Ramos (cell line): ENCODE measurements at regions not wholly inside any gene's neighbourhood (a gene's known extent, or its start where the extent isn't known, plus 50 kb on each side); places are given as distances from the start of the nearest gene placed in this dataset.

Experiments used
- in situ Hi-C: fragments of 300-500 bp; cut with MboI; formaldehyde crosslinking; loops from one replicate; pipeline ENCODE4 v1.14.3; 2022; ENCODE audit warnings: low sequenced_read_pairs; ENCODE audit not compliant: unreplicated experiment

DNA sequence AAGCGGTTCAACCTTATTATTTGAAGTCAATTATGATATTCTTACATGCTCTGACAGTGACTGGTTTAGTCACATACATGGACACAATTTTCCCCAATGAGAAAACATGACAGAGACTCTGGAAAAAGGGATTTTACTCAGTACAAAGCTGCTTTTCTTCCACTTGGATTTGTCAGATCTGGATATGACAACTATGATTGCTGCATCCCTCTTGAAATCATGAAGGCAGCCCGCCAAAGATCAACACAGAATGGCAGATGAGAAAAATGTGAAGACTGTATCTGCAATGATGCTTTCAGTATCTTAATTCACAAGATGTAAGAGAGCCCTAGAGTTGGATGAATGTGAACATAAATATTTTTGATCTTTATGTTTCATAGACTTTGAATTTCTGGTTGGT lies 439.6 kb downstream of the CDH8 start:
- in situ Hi-C loops = no loop called here

DNA sequence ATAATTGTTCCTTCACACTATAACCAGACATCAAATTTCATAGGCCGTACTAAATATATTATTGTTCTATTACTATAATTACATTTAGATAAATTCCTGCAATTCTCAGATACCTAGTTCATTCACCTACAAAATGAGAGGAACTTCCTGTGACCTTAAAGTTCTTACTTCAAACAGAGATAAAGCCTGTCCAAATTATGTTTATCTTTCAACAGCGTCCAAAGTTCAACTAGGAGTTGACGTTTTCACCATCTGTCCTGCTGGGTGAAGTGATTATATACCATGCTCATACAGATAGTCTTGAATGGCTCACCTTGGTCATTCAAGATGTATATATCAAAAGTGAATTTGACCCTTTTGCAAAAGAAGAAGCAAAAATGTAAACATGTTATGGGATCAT lies 440.6 kb downstream of the CDH8 start:
- in situ Hi-C loops = no loop called here

DNA sequence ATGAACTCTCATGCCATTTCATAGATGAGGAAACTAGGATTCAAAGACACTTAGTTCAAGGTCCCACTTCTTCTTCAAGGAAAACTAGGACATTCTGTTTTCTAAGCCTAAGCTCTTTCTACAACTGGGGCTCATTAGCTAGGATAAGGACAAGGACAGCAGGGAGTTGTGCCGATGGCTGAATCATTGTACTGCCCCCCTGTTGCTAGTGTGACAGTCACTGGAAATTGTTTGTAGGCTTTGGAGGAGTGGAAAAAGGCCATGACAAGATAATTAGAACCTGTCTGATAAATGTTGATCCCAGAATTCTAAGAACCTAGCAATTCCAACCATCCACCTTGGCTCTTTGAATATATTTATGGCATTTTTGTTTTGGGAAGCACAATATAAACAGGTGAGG lies 445.7 kb downstream of the CDH8 start:
- in situ Hi-C loops = no loop called here

DNA sequence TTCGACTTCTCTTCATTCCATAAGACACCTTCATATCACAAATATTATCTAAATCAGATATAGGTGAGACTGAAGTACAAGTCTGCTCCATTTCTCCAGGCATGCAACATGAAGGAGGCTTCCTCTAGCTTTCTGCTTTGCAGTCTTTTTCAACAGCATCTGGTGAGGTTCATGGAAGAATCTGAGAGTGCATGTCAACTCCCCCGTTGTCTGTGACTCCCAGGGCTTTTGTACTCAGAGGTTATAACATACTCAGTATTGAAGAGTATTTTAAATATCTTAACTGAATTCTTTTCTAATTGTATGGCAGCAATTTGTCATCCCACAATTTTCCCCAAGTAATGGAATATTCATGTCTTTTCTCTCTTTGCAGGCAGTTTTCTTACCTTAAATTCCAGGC lies 448.7 kb downstream of the CDH8 start:
- in situ Hi-C loops = no loop called here

DNA sequence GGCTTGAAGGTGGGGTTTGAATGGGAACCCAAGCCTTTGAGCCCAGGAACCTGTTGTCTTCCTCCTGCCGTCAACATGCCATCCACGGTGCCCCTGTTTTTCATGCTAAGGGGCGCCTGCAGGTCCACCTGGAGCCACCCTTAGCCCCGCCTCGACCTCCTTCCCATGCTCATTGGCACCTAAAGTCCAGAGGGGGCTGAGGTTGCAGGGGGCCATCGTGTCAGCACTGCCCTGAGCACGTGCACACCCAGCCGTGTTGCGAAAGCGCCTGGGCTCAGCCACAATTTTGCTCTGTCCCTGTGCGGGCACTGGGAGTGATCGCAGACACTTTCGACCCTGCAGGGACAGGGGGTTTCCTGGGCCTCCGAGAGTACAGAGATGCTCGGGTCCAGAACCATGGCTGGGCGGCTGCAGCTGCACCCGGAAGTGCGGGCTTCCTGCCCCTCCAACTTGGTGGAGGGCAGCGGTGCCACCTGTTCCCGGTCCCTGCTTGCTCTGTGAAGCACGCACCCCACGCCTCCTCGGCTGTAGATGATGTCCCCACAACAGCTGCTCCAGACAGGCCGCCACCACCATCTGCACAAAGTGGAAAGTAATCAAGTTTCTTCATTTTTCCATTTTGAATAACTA lies 454.7 kb downstream of the CDH8 start:
- in situ Hi-C loops = no loop called here

DNA sequence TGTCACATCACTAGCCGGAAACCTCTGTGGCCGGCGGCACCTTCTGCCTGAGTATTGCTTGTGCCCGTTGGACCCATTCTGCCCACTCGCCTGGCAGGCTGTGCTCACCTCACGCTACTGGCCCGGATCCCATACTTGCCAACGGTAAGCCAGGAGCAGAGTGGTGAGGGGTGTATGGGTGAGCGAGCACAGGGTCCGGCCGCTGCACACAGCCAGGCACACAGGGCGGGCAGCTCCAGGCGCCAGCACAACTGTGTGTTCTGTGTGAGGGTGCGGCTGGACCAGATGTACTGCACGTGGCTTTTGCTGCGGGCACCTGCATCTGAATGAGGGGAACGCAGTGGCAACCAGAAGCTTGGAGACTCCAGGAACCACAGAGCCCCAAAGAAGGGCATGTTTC lies 455.7 kb downstream of the CDH8 start:
- in situ Hi-C loops = no loop called here

DNA sequence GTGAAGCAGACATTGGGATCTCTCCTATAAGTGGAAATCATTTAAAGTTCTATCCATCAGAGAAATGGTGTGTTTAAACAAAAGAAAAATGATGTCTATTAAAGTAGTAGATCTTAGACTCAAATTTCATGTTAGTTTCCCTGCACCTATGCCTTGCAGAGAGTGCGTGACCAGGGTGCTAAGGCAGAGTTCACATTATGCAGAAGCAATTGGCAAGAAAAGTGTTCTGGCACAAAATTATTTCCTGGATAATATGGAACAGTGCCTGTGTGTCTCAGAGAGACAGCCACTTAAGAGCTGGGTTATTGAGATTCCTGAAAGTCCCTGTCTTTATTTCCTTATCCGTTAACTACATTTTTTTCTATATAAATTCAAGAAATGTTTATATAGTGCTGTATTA lies 457.0 kb downstream of the CDH8 start:
- in situ Hi-C loops = no loop called here

DNA sequence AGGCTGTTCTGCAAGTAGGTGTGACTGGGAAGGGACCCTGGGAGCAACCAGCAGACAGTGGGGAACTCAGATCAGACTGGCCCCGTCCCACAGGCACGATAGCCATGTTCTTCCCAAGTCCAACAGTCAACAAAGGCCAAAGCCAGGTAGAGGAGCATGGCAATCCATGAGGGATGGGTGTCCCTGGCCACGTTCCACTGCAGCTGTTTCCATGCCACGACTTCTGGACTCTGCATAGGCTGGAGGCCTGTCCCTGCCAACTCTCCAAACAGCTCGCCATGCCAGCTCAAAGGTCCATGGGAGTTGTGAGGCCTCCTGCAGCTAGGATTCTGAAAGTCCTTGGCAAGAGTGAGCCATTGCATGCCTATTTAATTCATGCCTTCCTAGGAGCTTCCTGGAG lies 459.8 kb downstream of the CDH8 start:
- in situ Hi-C loops = no loop called here

DNA sequence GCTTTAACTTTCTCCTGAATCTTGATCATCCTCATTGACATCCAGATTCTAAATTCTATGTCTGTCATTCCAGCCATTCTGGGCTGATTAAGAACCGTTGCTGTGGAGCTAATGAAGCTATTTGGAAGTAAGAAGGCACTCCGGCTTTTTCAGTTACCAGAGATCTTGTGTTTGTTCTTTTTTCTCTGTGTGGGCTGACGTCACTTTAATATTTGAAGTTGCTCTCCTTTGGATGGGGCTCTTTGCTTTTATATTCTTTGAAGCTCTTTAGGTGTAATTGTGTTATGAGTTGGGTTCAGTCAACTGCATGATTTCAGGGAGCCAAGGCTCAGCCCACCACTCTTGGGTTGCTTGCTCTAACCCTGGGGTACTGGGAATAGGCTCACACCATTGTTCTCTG lies 460.6 kb downstream of the CDH8 start:
- in situ Hi-C loops = no loop called here

DNA sequence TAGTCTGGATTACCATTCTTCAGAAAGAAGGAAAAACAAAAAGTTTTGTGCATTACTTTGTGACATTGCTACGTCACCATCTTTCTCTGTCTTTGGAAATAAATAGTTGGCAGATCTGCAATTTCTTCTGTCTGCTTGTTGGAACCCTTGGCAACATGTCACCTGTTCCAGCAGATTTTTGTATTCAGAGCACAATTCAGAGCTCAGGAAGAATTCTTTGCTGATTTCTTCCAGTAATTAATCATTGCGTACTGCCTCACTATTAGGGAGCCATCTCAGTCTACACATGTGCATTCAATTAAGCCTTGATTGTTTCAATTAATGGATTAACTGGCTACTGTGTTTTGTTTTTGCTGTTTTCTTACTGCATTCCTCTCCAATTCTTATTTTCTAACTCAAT lies 467.2 kb downstream of the CDH8 start:
- in situ Hi-C loops = no loop called here

DNA sequence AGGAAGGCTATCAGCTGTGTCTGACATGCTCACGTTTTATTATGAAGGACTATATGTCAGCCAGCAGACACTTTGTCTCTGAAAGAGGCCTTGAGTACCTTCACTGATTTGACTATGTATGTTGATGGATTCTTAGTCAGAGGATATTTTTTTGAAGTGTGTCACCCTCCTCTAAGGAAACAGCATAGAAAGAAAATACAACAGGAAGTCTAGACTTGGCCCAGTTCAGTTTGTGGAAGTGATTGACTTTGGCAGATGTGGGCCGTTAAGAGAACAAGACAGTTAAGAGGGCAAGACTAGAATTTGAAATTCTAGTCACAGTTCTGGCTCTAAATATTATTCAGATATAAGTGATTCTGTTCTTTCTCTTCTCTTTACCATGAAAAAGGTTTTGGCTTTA lies 471.5 kb downstream of the CDH8 start:
- in situ Hi-C loops = no loop called here

DNA sequence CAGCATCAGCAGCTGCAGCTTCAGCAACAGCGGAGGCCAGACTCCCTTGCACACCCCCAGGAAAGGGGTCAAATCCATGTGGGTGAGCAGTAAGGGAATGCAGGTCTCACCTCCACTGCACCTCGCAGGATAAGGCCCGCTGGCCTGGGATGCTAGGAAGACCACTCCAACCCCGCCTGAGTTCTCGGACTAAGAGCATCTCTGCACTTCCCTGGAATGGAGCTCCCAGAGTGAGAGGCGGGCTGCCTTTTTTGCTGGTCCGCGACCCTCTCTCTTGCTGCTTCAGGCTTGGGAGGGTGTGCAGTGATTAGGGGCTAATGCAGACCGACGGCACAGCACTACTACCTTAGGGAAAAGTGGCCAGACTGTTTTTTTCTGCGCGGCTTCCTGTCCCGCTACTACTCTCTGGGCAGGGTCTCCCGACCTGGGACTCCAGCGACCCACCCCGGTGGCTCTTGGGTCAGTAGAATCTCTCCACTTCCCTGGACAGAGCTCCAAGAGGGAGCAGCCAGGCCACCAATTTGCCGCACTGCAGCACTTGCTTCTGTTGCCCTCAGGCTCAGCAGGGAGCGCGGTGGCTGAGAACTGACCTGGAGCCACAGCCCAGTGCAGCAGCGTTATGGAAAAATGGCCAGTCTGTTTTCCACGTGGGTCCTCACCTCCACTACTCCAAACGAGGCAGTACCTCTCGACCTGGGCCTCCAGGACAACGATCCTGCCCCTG lies 480.4 kb downstream of the CDH8 start:
- in situ Hi-C loops = no loop called here

DNA sequence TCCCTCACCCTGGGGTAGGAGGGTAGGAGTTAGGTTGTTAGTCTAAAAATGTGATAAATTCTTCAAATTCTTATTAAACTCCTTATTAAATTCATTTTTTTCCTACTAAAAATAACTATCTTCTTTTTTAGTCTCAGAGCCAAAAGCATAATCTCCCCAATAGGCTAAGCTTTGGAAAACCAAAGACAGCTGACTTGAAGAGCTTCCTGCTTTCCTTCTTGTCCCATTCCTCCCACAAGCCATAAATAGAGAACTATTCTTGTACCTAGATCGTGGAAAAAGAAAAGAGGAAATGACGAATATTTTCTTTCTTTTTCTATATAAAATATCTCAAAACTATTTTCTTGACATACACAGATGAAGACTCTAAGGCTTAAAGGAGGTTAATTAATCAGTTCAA lies 486.9 kb downstream of the CDH8 start:
- in situ Hi-C loops = no loop called here

DNA sequence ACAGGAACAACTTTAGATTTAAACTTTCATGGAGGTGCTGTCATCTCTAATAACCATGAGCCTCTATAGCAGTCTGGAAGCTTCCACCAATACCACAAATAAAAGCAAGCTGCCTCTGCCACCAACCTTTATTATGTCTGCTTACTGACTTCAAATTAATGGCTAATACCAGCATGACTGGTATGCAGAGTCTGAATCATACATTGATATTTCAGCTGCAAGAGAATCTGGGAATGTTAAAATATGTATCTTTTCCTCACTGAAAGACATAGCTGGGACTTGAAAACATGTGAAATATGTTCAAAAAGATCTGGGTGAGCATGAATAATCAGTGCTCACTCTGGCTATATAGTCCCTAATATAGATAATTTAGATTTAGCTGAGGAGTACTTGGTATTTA lies 488.6 kb downstream of the CDH8 start:
- in situ Hi-C loops = no loop called here

DNA sequence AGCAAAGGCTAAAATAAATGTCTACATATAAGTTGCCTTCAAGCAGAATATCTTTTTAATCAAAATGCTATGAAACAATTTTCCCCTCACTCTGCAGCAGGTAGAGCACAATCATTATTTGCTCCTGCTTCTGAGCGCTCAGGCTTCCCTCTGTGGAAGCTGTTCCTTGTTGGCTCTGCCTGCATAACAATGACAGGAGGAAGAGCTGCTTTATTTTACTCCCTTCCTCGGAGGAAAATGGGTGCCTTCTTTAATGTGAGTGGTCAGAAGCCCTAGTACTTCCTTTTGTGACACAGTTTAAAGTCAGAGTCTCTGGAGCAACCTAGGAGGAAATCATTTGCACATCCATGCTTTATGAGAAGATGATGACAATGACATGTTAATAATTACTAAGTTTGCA lies 492.1 kb downstream of the CDH8 start:
- in situ Hi-C loops = no loop called here

DNA sequence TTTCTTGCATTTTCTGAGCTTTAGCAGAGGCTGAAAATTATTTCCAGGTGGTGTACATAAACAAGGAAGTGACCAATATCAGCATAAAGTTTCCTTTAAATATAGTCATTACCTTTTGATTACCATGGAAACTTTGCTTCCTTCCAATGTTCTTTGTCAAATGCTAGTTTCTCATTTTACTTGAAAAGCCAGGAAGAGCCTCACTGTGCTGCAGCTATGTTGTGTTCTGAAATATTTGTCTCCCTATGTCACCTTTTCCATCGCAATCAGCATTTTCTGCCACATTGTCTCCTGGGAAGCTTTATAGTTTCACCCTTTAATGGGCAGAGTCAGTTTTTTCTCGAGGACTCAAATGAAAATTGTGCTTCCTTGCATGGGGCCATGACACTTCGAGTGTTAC lies 496.0 kb downstream of the CDH8 start:
- in situ Hi-C loops = no loop called here

DNA sequence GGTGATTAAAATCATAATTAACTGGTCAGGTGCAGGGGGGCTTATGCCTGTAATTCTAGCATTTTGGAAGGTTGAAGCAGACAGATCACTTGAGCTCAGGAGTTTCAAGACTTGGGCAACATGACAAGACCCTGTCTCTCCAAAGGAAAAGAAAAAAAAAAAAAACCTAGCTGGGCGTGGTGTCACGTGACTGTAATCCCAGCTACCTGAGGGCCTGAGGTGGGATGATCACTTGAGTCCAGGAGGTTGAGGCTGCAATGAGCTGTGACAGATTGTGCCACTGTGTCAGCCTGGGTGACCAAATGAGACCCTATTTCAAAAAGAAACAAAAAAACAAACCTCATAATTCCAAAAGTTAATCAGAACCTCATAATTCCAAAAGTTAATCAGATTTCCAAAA lies 505.5 kb downstream of the CDH8 start:
- in situ Hi-C loops = no loop called here

DNA sequence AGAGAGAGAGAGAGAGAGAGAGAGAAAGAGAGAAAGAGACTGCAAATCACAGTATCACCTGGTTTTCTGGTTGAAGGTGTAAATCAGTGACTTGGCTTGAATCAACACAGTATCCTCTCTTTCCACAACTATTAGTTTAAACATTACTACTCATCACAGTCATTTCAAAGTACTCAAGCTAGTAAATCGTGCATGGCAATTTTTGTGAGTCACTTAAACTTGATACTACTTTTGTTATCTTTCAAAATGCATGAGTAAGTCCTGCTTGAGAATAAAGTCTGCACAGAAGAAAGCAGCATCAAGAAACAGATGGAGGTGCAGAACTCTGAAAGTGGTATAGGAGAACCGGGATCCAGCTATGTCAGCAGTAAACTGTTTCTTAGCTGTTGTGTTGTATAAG lies 535.4 kb downstream of the CDH8 start:
- in situ Hi-C loops = no loop called here

DNA sequence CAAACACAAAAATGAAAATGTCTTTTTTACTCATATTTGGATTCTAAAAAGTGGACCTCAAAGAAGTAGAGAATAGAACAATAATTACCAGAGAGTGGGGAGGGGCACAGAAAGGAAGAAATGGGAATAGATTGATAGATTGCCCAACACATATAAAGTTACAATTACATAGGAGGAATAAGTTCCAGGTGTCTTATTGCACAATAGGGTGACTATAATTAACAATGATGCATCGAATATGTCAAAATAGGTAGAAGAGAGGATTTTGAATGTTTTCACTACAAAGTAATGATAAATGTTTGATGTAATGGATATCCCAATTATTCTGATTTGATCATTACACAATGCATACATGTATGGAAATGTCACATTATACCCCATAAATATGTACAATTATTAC lies 556.0 kb downstream of the CDH8 start:
- in situ Hi-C loops = no loop called here

DNA sequence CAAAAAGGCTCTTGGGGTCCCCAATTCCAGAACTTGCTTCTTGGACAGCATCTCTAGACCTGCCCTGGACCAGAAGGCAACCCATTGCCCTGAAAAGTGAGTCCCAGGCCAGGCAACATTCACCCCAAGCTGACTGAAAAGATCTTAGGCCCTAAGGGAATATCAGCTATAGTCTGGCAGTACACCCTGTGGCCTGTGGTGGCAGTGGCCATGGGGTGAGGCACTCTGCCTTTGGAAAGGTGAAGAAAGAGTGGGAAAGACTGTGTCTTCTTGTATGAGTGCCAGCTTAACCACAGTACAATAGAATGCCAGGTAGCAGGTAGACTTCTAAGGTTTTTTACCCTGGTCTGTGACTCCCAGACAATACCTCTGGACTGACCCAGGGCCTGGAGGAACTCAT lies 564.5 kb downstream of the CDH8 start:
- in situ Hi-C loops = no loop called here

DNA sequence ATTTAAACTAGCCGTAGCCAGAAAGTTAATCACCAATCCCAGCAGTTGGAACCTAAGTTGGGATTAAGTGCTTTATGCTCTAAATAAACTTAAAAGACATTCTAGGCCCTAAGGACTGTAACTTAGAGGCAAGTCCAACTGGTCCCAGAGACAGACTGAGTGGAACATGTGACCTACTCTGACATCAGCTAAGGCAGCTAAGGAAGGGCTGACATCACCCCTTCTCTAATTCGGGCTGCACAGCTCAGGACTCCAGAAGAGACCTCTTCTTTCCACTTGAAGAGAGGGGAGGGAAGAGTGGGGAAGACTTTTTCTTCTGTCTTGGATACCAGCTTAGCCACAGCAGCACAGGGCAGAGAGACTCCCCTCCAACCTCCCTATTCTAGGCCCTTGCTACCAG lies 565.2 kb downstream of the CDH8 start:
- in situ Hi-C loops = no loop called here

DNA sequence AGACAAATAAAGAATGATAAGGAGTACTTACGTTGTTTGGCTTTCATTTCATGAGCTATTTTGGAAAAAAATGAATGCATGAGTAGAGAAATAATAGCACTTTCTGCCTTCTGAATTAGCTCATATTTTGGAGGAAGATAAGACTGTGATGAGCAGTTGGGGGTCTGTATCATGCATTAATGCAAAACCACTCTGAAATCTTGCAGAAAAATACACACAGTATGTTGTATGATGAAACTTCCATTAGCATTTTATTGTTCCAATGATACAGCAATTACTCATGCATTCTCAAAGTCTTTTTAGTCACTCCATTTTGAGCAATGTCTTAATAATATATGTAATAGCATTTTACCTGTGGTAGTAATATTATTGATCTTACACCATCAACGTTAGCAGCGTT lies 571.0 kb downstream of the CDH8 start:
- in situ Hi-C loops = no loop called here
